GM12878 (cell line): ENCODE measurements at regions not wholly inside any gene's neighbourhood (a gene's known extent, or its start where the extent isn't known, plus 50 kb on each side); places are given as distances from the start of the nearest gene placed in this dataset.

ENCODE experiments used
- ATAC-seq: fragments of 200-7000 bp; cut with Tn5 transposase; 3 replicates; pipeline ENCODE4 v1.9.1; 2020; ENCODE audit warnings: mild to moderate bottlenecking, moderate library complexity
- BruUV-seq: library from RNA; stranded (reverse); fragments of 400-500 nt; replicated peaks from 2 replicates; lab custom pipeline; 2021; lab: Mats Ljungman, UMichigan
- CTCF ChIA-PET: fragments of 300-600 bp; sonication (Branson Sonifier 250); formaldehyde crosslinking; extraction: SDS; loops from one replicate; lab custom pipeline; 2021; ENCODE audit warnings: inconsistent platforms; lab: Yijun Ruan, JAX
- POLR2A ChIA-PET: fragments of 350-600 bp; formaldehyde crosslinking; extraction: SDS; loops from one replicate; lab custom pipeline; 2021; ENCODE audit warnings: inconsistent platforms; lab: Charles Lee
- RAD21 ChIA-PET: fragments of 300-600 bp; sonication (Branson Sonifier 250); formaldehyde crosslinking; loops from one replicate; lab custom pipeline; 2023; ENCODE audit warnings: antibody characterized with exemption; ENCODE audit not compliant: unreplicated experiment; lab: Charles Lee
- SMC1A ChIA-PET: fragments of 300-600 bp; sonication (Branson Sonifier 250); formaldehyde crosslinking; loops from one replicate; lab custom pipeline; 2023; ENCODE audit not compliant: unreplicated experiment, uncharacterized antibody; lab: Charles Lee
- DNase-seq: peaks from one replicate; pipeline ENCODE4 v3.0.0-alpha.2; 2011; ENCODE audit warnings: low read depth, low spot score
- FAIRE-seq: peaks from 3 replicates; lab custom pipeline; 2011; peaks lifted over from hg19 to GRCh38; lab: Jason Lieb, UNC
- H2AFZ ChIP-seq: 2 replicates; pipeline ENCODE4 v1.6.0; 2011; ENCODE audit warnings: low read depth, low read length, control low read depth; ENCODE audit not compliant: control insufficient read depth
- H3K27ac ChIP-seq: 2 replicates; pipeline ENCODE4 v1.5.1; 2011; ENCODE audit warnings: control low read depth; ENCODE audit not compliant: control insufficient read depth, insufficient read depth
- H3K27me3 ChIP-seq, 2 experiments: replicated peaks in 1 of 2; 2 replicates each; pipeline versions ENCODE4 v1.6.0 to v1.6.1; 2011; ENCODE audit warnings: low read length in 1 of 2; ENCODE audit not compliant: control insufficient read depth in 2 of 2, insufficient read depth in 2 of 2
- H3K36me3 ChIP-seq, 2 experiments: 2 replicates each; pipeline ENCODE4 v1.5.1; 2011; ENCODE audit warnings: low read length in 1 of 2; ENCODE audit not compliant: control insufficient read depth in 2 of 2, insufficient read depth in 2 of 2
- H3K4me1 ChIP-seq: 2 replicates; pipeline ENCODE4 v1.6.1; 2011; ENCODE audit warnings: mild to moderate bottlenecking, low read length, moderate library complexity, mixed read lengths; ENCODE audit not compliant: control insufficient read depth, insufficient read depth
- H3K4me2 ChIP-seq: 2 replicates; pipeline ENCODE4 v1.6.0; 2011; ENCODE audit warnings: control low read depth; ENCODE audit not compliant: control insufficient read depth, insufficient read depth
- H3K4me3 ChIP-seq: fragments of 200-600 bp; sonication (generic); 2 replicates; pipeline ENCODE4 v1.5.1; 2016
- H3K79me2 ChIP-seq: 2 replicates; pipeline ENCODE4 v1.6.0; 2011; ENCODE audit warnings: low read length; ENCODE audit not compliant: control insufficient read depth, insufficient read depth
- H3K9ac ChIP-seq: 2 replicates; pipeline ENCODE4 v1.8.0; 2011; ENCODE audit warnings: low read length, control low read depth, mixed read lengths; ENCODE audit not compliant: control insufficient read depth, insufficient read depth
- H3K9me3 ChIP-seq: replicated peaks from 3 replicates; pipeline ENCODE4 v1.5.1; 2011; ENCODE audit warnings: mild to moderate bottlenecking, low read length; ENCODE audit not compliant: control insufficient read depth, insufficient read depth
- H4K20me1 ChIP-seq: 2 replicates; pipeline ENCODE4 v1.6.0; 2011; ENCODE audit not compliant: control insufficient read depth, insufficient read depth
- ATF3 ChIP-seq: IDR thresholded peaks from 2 replicates; pipeline ENCODE4 v1.6.1; 2011; ENCODE audit warnings: low read depth, mild to moderate bottlenecking, low read length, moderate library complexity, borderline replicate concordance; ENCODE audit errors: extremely low read depth
- CBX5 ChIP-seq: sonication (generic); IDR thresholded peaks from 2 replicates; pipeline ENCODE4 v1.6.1; 2016; ENCODE audit warnings: low read depth, moderate library complexity, mild to moderate bottlenecking, inconsistent platforms
- E2F4 ChIP-seq: IDR thresholded peaks from 2 replicates; pipeline ENCODE4 v1.6.1; 2012; ENCODE audit warnings: low read depth, low read length, improper control_type of control experiment
- HSF1 ChIP-seq: fragments of 150-350 bp; IDR thresholded peaks from 2 replicates; pipeline ENCODE4 v1.6.1; 2014; ENCODE audit warnings: mild to moderate bottlenecking, low read depth, low read length
- MAX ChIP-seq: IDR thresholded peaks from 2 replicates; pipeline ENCODE4 v1.6.1; 2012; ENCODE audit warnings: low read depth, low read length, improper control_type of control experiment
- SUZ12 ChIP-seq: fragments of 200-600 bp; sonication (generic); IDR thresholded peaks from one replicate; pipeline ENCODE4 v1.6.1; 2018; ENCODE audit warnings: antibody characterized with exemption, mild to moderate bottlenecking; ENCODE audit not compliant: unreplicated experiment
- TCF12 ChIP-seq: IDR thresholded peaks from 2 replicates; pipeline ENCODE4 v1.6.1; 2011; ENCODE audit warnings: low read depth, mild to moderate bottlenecking, low read length
- USF1 ChIP-seq: IDR thresholded peaks from 2 replicates; pipeline ENCODE4 v1.6.1; 2011; ENCODE audit warnings: borderline replicate concordance, low read depth, mild to moderate bottlenecking, moderate library complexity, mixed read lengths, low read length; ENCODE audit not compliant: insufficient read depth; ENCODE audit errors: extremely low read length
- ZNF384 ChIP-seq: IDR thresholded peaks from 2 replicates; pipeline ENCODE4 v1.6.1; 2012; ENCODE audit warnings: low read depth, mild to moderate bottlenecking, low read length, improper control_type of control experiment, borderline replicate concordance
- ZNF687 ChIP-seq: fragments of 450-650 bp; IDR thresholded peaks from 2 replicates; pipeline ENCODE4 v1.6.1; 2017; ENCODE audit warnings: mild to moderate bottlenecking, moderate library complexity
- ZZZ3 ChIP-seq: IDR thresholded peaks from 2 replicates; pipeline ENCODE4 v1.6.1; 2011; ENCODE audit warnings: low read depth; ENCODE audit not compliant: control insufficient read depth, insufficient read length
- WGBS: methylation state at CpG from one replicate; pipeline ENCODE4 v1.1.6; 2016; ENCODE audit warnings: low lambda C conversion rate; ENCODE audit not compliant: insufficient replicate concordance, insufficient coverage; ENCODE audit errors: missing lambda C conversion rate; 5-methylcytosine and 5-hydroxymethylcytosine counted together
- in situ Hi-C: fragments of 300-500 bp; cut with MboI; formaldehyde crosslinking; loops from 9 replicates; pipeline ENCODE4 v1.14.3; 2018; ENCODE audit warnings: mixed read lengths
- intact Hi-C: fragments of 100-400 bp; cut with micrococcal nuclease; formaldehyde crosslinking; loops from one replicate; pipeline ENCODE4 v1.14.2; 2022; ENCODE audit not compliant: unreplicated experiment

GRCh38 chr18:67269206-67269605, 247.3 kb downstream of the DSEL start (continued):
- TF ChIP-seq HSF1 = no peak

- H4K20me1 ChIP-seq = no peaks in the 10 kb centered on the region
- CTCF ChIA-PET = no interaction called here
- no peak overlapping the region for H3K4me3 ChIP-seq
- no peak for ATAC-seq
- no TSS peak for BruUV-seq
- no peaks in the 10 kb centered on the region for H3K9me3 ChIP-seq
- no peak overlapping the region for H3K9ac ChIP-seq
- WGBS = 25% methylated on average over 3 of the region's 3 CpGs
- in situ Hi-C loops = no loop called here
- no peaks in the 10 kb centered on the region for H3K79me2 ChIP-seq
- TF ChIP-seq TCF12 (no peak), ZNF384 (no peak), SUZ12 (no peak), ZZZ3 (no peak), MAX (no peak), E2F4 (no peak), CBX5 (no peak), USF1 (no peak), ZNF687 (no peak), ATF3 (no peak)
- TF ChIP-seq, all 136 proteins: peak for 0
- ChIA-PET RAD21 (no interaction called here), SMC1A (no interaction called here), POLR2A (no interaction called here)
- intact Hi-C loops = no loop called here
- Histone ChIP-seq H3K4me2 (no peak overlapping the region), H3K4me1 (no peaks in the 10 kb centered on the region), H2AFZ (no peak overlapping the region), H3K27ac (no peak overlapping the region), H3K27me3 (no peaks in the 10 kb centered on the region), H3K36me3 (no peaks in the 10 kb centered on the region)
- DNase-seq = no peak
- FAIRE-seq = no peak
Observed at GRCh38 chr18:67268530-67268929, 248.0 kb downstream of the DSEL start.
